MG63 (cell line): ENCODE measurements at regions not wholly inside any gene's neighbourhood (a gene's known extent, or its start where the extent isn't known, plus 50 kb on each side); places are given as distances from the start of the nearest gene placed in this dataset.

ENCODE experiments used
- DNase-seq: peaks from one replicate; pipeline ENCODE4 v3.0.0-alpha.2; 2020
- H3K27me3 ChIP-seq: fragments of 250-450 bp; sonication (Bioruptor Pico); 2 replicates; pipeline ENCODE4 v1.5.1; 2020; ENCODE audit warnings: mild to moderate bottlenecking, moderate library complexity
- H3K36me3 ChIP-seq: fragments of 250-450 bp; sonication (Bioruptor Pico); 2 replicates; pipeline ENCODE4 v1.5.1; 2020; ENCODE audit warnings: mild to moderate bottlenecking, moderate library complexity
- H3K4me3 ChIP-seq: fragments of 250-450 bp; sonication (Bioruptor Pico); 2 replicates; pipeline ENCODE4 v1.5.1; 2020; ENCODE audit warnings: mild to moderate bottlenecking, moderate library complexity
- H3K9me3 ChIP-seq: fragments of 250-450 bp; sonication (Bioruptor Pico); 2 replicates; pipeline ENCODE4 v1.5.1; 2020; ENCODE audit warnings: mild to moderate bottlenecking, moderate library complexity

DNA sequence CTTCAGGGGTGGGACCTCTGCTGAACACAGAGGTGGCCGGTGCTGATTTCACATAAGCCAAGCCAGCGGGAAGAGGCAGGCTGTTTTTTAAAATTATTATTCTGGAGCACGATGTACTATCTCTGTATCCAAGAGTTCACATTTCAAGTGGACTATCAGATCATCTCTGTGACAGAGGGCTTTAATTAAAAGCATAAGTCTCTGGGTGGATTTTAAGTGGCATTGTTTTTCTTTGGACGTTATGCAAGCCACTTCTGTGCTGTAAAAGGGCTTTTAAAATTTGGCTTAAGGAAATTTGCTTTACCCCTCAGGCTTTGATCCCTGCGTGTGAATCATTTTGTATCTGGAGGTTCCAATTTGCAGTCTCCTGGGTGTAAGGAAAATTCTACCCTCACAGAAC lies 124.7 kb downstream of the PALM2AKAP2 start:
- Histone ChIP-seq H3K36me3 (no peaks in the 10 kb centered on the region), H3K27me3 (no peaks in the 10 kb centered on the region), H3K9me3 (no peaks in the 10 kb centered on the region), H3K4me3 (no peak overlapping the region)
- DNase-seq: no peak

DNA sequence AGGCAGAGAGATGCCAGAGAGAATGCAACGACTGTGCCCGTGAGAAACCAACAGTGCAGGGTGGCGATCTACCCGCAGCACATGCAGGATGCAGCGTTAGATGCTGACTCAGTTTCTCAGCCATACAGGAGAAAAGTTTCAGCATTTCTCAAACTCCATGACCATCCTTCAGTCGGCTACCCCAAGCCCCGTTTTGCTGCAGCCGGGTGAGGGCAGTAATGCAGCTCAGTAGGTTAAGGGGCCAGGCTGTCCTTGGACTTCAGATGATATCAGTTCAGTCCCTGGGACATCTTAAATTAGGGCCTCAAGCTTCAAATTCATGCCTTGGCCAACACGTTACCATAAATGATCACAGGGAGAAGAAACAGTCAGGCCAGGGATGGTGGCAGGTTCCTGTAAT lies 125.5 kb downstream of the PALM2AKAP2 start:
- Histone ChIP-seq H3K27me3 (no peaks in the 10 kb centered on the region), H3K36me3 (no peaks in the 10 kb centered on the region), H3K4me3 (no peak overlapping the region), H3K9me3 (no peaks in the 10 kb centered on the region)
- DNase-seq: no peak

DNA sequence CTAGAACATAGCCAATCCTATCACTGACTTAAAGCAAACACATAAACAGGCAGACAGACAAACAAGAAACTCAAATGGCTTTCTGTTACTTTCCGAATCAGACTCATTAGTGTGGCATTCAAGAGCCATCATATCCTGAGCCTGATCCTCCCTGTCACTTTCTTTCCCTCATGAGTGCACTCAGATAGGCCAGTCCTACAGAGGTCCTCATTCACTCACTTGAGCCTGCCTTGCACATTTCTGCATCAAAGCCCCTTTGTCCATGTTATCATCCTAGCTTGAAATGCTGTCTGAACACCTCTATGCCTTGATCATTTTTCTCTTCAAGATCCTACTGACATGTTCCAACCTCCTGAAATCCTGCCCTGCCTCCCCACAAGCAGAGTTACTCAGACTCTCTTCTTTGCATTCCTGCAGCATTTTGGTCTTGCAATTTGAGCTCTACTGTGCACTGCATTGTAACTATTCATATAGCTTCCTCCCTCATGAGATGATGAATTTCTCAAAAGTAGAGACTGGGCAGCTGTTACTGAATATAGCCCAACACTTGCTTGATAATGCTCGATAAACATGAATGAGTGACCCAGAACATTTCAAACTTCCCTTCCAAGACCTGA lies 126.9 kb downstream of the PALM2AKAP2 start:
- H3K27me3 ChIP-seq: no peaks in the 10 kb centered on the region
- no peak for DNase-seq
- no peaks in the 10 kb centered on the region for H3K36me3 ChIP-seq
- H3K4me3 ChIP-seq: no peak overlapping the region
- H3K9me3 ChIP-seq: no peaks in the 10 kb centered on the region

DNA sequence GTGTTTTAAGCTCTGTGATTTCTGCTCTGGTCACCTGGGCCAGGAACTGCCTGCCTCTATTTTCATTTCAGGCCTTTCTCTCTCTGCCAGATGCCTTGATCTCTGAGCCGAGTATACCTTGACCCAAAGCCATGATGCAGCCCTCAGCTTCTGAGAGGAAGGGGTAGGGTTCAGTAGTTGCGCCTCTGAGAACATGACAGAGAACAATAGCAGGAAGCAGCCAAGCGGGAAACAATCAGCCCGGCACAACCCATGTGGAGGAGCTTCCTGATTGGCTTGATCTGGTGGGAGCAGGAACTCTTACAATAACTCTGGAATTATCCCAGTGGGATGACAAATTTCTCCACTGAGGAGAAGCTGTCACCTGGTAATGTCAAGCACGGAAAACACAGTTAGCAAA lies 127.4 kb downstream of the PALM2AKAP2 start:
- H3K27me3 ChIP-seq: no peaks in the 10 kb centered on the region
- H3K36me3 ChIP-seq: no peaks in the 10 kb centered on the region
- no peaks in the 10 kb centered on the region for H3K9me3 ChIP-seq
- no peak overlapping the region for H3K4me3 ChIP-seq
- no peak for DNase-seq

DNA sequence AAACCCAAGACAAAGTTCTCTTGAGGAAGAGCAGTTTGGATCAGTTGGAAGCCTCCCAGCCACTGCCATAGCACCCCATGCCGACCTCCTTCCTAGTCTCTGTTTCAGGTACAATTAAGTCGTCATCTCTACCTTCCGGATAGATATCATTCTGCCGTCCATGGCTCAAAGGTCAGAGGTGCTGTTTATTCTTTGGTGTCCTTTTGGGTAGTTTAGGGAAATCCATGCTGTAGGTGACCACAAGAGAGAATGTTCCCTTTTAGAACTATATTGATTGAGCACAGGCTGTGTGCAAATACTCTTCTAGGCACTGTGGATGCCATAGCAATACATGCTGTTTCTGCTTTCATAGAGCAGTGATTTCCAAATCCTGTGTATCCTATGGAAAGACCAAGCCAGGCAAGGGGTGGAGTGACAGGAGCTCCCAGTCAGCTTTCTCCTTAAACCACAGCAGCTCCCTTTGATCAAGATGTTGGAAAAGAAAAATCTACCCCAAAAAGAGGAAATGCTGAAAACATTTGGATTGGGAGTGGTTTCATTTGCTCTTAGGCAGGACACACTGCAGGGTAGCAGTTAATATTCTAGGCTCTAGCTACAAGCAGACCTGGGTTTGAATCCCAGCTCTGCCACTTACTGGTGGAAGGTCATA lies 127.9 kb downstream of the PALM2AKAP2 start:
- no peaks in the 10 kb centered on the region for H3K36me3 ChIP-seq
- DNase-seq: no peak
- H3K4me3 ChIP-seq: no peak overlapping the region
- no peaks in the 10 kb centered on the region for H3K27me3 ChIP-seq
- H3K9me3 ChIP-seq: no peaks in the 10 kb centered on the region

DNA sequence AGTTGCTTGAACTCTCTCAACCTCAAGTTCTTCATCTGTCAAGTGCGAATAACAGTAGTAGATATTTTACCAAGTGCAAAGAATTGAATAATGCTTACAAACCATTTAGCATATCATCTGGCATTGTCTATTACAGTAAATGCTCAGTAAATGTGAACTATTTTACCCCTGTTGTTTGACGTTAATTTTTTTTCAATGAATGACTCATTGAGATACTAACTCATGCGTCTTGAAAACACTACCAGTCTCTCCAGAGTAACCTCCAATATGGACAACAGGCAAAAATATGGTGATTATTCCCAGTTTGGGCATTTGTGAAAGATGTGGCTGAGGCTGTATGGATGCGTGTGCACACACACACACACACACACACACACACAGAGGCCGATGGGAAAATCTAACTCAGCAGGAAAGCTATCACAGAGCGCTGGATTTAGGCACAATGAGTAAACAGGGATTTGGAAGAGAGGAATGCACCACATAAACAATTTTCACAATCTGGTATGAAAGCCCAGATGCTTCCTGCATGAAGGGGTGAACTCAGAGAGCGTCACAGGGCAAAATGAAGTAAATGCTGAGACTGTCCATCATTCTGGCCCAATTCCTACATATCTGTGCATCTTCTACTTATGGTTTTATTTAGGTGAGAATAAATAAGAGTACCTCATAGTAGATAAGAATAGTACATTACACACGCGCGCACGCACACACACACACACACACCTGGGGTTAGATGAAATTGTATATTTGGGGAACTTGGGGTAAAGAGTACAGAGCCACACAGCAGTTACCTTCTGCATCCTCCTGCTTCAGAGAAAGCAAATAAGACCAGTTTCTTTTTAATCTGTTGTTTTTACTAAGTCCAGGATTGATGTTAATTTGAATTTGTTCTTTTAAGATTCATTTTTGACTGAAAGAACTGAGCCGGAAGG lies 128.7 kb downstream of the PALM2AKAP2 start:
- H3K36me3 ChIP-seq: no peaks in the 10 kb centered on the region
- peak; percentile 60 for DNase-seq
- H3K27me3 ChIP-seq: no peaks in the 10 kb centered on the region
- no peaks in the 10 kb centered on the region for H3K9me3 ChIP-seq
- H3K4me3 ChIP-seq: no peak overlapping the region

DNA sequence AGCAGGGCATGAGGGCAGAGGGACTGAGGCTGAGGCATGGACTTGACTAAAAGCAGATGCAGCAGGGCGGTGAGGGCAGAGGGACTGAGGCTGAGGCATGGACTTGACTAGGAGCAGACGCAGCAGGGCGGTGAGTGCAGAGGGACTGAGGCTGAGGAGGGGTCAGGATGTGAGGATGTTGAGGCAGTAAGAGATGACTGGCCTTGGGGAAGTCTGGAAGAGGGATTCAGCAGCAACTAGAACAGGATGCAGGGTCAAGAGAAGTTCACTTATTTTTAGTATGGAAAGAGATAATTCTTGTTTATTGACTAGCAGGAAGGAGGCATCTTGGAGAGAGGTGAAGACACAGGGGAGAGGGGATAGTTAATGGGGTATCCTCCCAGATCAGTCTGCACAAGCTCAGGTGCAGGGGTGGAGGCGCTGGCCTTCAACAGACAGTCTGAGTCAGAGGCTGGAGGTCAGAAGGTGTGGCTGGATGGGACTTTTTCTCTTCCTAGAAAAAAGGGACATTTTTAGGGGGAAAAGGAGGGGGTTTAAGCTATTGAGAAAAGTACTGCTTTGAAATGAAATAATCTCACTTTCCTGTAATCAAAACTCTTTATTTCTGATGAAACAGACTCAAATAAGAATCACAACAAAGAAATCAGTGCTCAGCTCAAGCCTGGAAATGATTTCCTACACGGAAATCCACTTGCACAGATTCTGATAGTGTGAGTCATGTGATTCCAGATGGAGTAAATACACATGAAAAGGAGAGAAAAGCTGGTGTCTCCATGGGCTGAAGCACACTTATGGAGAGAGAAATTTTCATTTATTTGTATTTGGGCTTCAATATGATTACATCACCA lies 130.9 kb downstream of the PALM2AKAP2 start:
- DNase-seq: no peak
- no peak overlapping the region for H3K4me3 ChIP-seq
- H3K27me3 ChIP-seq: no peaks in the 10 kb centered on the region
- no peaks in the 10 kb centered on the region for H3K36me3 ChIP-seq
- no peaks in the 10 kb centered on the region for H3K9me3 ChIP-seq

DNA sequence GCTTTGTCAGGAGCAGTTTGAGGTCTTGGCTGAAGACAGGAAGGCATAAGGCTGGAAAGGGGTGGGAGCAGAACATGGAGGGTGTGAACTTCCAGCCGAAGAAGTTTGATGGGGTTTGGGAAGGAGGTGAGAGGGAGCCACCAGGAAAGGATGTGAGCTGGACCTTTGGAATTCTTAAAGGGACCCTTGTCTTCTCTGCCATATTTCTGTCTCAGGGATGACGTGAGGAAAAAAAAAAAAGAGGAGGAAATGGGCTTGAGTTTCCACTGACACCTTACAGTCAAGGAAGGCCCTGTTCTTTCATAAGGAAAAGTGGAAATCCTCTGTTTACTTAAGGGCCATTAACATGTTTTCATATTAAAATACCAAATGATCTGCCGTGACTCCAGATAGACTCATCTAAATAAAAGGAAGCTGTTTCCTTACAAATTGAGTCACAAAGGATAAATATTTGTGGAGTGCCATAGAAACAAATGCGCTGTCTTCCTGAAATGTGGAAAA lies 132.1 kb downstream of the PALM2AKAP2 start:
- H3K4me3 ChIP-seq: no peak overlapping the region
- no peaks in the 10 kb centered on the region for H3K9me3 ChIP-seq
- DNase-seq: peak; percentile 48
- H3K36me3 ChIP-seq: no peaks in the 10 kb centered on the region
- no peaks in the 10 kb centered on the region for H3K27me3 ChIP-seq

DNA sequence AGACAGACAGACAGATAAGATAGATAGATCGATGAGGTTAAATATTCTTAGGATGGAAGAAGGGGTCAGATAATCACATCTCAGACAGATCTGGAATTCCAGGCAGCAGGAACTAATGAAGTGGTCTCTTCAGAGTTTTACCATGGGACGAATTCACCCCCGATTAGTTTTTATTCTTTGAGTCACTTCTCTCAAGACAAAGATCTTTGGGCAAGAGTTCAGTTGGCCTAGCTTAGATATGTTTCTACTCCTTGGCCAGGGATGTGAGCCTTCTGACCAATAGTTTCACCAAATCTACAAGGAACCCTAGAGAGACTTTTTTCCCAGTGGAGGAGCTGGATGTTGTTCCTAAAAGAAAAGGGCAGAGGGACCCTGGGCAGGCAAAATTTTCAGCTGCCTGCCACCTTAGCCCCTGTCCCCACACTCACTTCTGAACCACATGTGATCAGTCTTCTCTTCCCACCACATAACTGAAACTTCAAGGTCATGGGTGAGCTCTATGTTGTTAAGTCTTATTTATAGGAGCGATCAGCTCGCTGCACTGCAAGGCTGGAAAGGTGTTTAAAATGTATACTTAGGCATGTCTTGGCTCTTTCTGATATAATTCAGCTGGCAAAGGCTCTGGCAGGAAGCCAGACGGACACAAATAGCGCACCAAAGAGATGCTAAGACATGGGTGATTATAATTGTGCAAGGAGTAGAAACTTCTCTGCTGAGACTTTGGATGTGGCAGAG lies 132.9 kb downstream of the PALM2AKAP2 start:
- Histone ChIP-seq H3K36me3 (no peaks in the 10 kb centered on the region), H3K27me3 (no peaks in the 10 kb centered on the region), H3K4me3 (no peak overlapping the region), H3K9me3 (no peaks in the 10 kb centered on the region)
- DNase-seq: no peak

DNA sequence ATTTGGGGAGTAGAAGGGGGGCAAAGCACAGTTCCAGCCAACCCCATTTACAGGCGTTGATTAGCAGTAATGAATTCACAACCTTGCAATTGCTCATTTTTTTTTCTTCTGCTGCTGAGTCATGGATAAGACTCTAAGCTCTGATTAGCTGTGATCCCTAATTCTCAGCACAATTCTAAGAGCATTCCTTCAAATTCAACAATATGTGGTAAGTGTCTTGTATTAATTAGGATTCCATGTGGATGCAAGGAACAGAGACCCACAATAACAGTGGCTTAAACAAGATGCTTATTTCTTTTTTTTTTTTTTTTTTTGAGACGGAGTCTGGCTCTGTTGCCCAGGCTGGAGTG lies 133.4 kb downstream of the PALM2AKAP2 start:
- no peak for DNase-seq
- Histone ChIP-seq H3K9me3 (no peaks in the 10 kb centered on the region), H3K36me3 (no peaks in the 10 kb centered on the region), H3K4me3 (no peak overlapping the region), H3K27me3 (no peaks in the 10 kb centered on the region)

DNA sequence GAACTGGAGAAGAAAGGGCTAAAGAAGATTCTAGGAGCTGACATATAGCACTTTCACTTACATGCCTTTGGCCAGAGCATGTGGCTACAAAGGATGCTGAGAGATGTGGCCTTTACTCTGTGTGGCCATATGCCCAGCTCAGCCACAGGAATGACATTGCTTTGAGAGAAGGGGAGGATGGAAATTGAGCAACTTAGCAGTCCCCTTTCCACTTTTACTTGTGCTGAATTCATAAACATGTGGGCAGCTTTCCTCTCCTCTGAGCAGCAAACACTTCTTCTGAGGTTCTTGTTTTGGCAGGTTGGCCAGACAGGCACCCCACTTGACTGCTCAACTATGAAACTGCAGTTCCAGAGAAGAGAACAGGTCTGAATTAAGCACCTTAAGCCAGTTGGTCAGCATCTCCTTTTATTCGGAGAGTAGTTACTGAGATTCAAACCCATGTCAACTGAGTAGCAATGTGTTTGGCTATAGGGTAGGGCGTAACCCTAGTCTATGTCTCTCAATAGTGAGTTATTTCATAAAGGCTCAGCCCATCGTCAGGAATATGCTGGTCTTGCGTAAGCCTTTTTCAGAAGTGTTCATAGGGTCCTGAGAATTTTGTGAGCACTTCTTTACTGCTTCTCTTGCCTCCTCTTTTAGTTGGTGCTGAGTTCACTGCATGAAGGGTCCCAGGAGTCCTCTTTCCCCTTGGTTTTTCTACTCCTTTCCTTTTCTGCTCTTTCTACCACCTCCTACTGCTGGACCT lies 134.5 kb downstream of the PALM2AKAP2 start:
- H3K4me3 ChIP-seq: no peak overlapping the region
- no peaks in the 10 kb centered on the region for H3K36me3 ChIP-seq
- peak; percentile 28 for DNase-seq
- H3K9me3 ChIP-seq: no peaks in the 10 kb centered on the region
- no peaks in the 10 kb centered on the region for H3K27me3 ChIP-seq

DNA sequence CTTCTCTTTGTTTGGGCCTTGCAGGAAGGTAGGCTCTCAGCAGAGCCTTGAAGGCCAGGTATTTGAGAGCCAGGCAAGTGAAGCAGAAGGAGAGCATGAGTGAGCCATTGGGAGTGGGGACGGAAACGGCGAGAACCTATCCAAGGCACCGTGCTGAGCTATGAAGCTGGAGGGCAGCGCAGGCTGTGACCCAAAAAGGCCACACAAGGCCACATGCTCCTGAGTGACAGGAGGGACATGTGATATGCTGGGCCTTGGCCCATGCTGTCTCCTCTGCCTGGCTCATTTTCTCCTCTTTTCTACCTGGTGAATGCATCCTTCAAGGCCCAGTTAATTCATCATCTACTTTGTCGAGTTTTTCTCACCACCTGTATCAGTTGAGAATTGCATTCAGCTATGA lies 136.3 kb downstream of the PALM2AKAP2 start:
- Histone ChIP-seq H3K36me3 (no peaks in the 10 kb centered on the region), H3K9me3 (no peaks in the 10 kb centered on the region)
- no peak for DNase-seq

DNA sequence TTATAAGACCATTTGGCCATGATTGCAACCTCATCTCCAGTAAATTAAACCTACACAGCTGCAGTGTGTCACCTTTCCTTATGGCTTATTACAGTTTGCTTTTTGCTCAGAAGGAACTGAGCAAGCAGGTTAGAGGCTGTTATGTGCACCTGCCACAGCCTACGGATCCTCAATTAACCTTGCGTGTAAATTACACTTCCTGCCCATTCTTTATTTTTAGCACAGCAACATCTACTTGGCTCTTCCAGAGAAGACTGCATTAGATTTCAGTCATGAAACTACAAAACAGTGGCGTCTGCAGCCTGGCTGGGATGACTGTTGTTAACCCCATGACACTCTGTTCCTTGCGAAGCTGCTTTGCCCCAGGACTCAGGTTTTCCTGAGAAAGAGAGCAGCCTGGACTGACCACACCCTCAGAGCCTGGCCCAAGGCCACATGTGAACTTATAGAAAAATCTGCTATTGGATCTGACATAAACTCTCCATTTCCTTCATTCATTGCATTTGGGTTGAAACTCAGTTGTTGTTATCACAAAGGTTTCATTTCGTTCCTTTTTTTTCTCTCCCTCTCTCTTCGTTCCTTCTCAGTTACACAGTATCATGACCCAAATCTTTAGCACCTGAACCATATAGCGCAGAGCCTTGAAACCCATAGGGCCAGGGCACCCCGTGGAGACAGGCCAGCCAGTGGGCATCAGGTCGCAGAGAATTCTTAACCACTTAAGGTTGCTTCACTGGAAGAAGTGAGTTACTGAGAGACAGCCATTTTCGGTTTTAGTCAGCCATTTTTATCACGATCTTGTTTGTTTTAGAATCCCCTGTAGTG lies 138.6 kb downstream of the PALM2AKAP2 start:
- Histone ChIP-seq H3K36me3 (no peaks in the 10 kb centered on the region), H3K4me3 (no peak overlapping the region), H3K9me3 (no peaks in the 10 kb centered on the region), H3K27me3 (no peaks in the 10 kb centered on the region)
- no peak for DNase-seq

More for the DNA sequence above, 136.3 kb downstream of the PALM2AKAP2 start:
- no peaks in the 10 kb centered on the region for H3K27me3 ChIP-seq
- H3K4me3 ChIP-seq: no peak overlapping the region

DNA sequence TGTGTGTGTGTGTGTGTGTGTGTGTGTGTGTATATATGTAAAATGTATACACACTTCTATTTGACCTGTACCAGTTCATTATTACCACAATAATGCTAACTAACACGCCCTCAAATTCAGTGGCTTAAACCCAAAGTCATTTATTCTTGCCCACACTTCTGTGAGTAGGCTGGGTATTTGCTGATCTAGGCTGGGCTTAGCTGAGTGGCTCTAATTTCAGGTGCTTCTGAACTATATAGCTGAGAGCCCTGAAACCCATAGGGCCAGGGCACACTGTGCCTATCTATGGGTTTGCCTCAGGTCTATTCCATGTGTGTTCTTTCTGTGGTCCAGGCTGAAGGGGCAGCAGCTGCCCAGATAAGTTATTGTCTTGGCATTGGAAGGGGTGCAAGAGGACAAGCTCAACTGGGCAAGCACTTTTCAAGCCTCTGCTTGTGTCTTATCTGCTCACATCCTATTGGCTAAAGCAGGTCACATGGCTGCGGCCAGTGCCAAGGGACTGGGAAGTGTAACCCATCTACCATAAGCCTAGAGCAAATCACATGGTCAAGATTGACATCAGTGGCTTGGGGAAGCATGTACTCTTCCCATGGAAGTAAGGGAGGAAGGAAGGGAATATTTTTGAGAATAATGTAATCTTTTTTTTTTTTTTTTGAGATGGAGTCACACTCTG lies 139.9 kb downstream of the PALM2AKAP2 start:
- no peak for DNase-seq
- H3K9me3 ChIP-seq: no peaks in the 10 kb centered on the region
- H3K36me3 ChIP-seq: no peaks in the 10 kb centered on the region
- no peak overlapping the region for H3K4me3 ChIP-seq
- H3K27me3 ChIP-seq: no peaks in the 10 kb centered on the region
